HepG2 (cell line): ENCODE measurements at regions not wholly inside any gene's neighbourhood (a gene's known extent, or its start where the extent isn't known, plus 50 kb on each side); places are given as distances from the start of the nearest gene placed in this dataset.

ENCODE experiments used
- ATAC-seq: fragments of 200-7000 bp; cut with Tn5 transposase; 3 replicates; pipeline ENCODE4 v1.9.1; 2020; ENCODE audit warnings: mild to moderate bottlenecking, moderate library complexity
- BruUV-seq: library from RNA; stranded (reverse); fragments of 400-500 nt; replicated peaks from 2 replicates; lab custom pipeline; 2021; lab: Mats Ljungman, UMichigan
- CTCF ChIA-PET: fragments of 300-600 bp; formaldehyde crosslinking; extraction: SDS; loops from one replicate; lab custom pipeline; 2021; ENCODE audit warnings: low total read pairs, inconsistent platforms, low intra/inter-chr PET ratio; lab: Yijun Ruan, JAX
- POLR2A ChIA-PET: fragments of 350-600 bp; sonication (Branson Sonifier 250); formaldehyde crosslinking; loops from one replicate; lab custom pipeline; 2020; ENCODE audit warnings: antibody characterized with exemption, inconsistent platforms; lab: Yijun Ruan, JAX
- DNase-seq: peaks from one replicate; pipeline ENCODE4 v3.0.0-alpha.2; 2015; ENCODE audit warnings: low spot score
- FAIRE-seq: peaks from 3 replicates; lab custom pipeline; 2011; peaks lifted over from hg19 to GRCh38; lab: Jason Lieb, UNC
- H2AFZ ChIP-seq: one replicate; pipeline ENCODE4 v1.6.1; 2011; ENCODE audit warnings: low read length, inconsistent platforms
- H3K27ac ChIP-seq: fragments of 300-600 bp; 3 replicates; pipeline ENCODE4 v1.8.0; 2011; ENCODE audit warnings: mixed run types, mild to moderate bottlenecking, mixed read lengths, low read length, inconsistent platforms; ENCODE audit not compliant: insufficient read depth; ENCODE audit errors: extremely low read length
- H3K27me3 ChIP-seq, 2 experiments: fragments of 200-600 bp in 1 of 2; 2 replicates in 1 of 2; 3 replicates in 1 of 2; pipeline versions ENCODE4 v1.6.0 to v1.8.0; 2011; ENCODE audit warnings: low read length in 2 of 2, mild to moderate bottlenecking in 2 of 2, moderate library complexity in 2 of 2, inconsistent platforms in 1 of 2; ENCODE audit not compliant: insufficient read depth in 2 of 2, control insufficient read depth in 1 of 2
- H3K36me3 ChIP-seq, 2 experiments: fragments of 200-600 bp in 1 of 2; replicated peaks in 1 of 2; 2 replicates in 1 of 2; 3 replicates in 1 of 2; pipeline versions ENCODE4 v1.5.1 to v1.8.0; 2011; ENCODE audit warnings: low read length in 2 of 2, inconsistent platforms in 1 of 2; ENCODE audit not compliant: insufficient read depth in 2 of 2, control insufficient read depth in 1 of 2
- H3K4me1 ChIP-seq: 2 replicates; pipeline ENCODE4 v1.5.1; 2012; ENCODE audit warnings: low read length, inconsistent platforms; ENCODE audit not compliant: insufficient read depth
- H3K4me2 ChIP-seq: 2 replicates; pipeline ENCODE4 v1.6.0; 2011; ENCODE audit warnings: low read depth, low read length, inconsistent platforms
- H3K4me3 ChIP-seq, 3 experiments: fragments of 200-600 bp in 1 of 3; sonication (generic), shearing (Covaris generic) in 1 of 3; replicated peaks in 1 of 3; 2 replicates each; pipeline ENCODE4 v1.5.1; 2011 to 2016; ENCODE audit warnings: low read length in 3 of 3, inconsistent platforms in 2 of 3, low read depth in 2 of 3, mild to moderate bottlenecking in 2 of 3, control low read depth in 1 of 3, mixed read lengths in 1 of 3; ENCODE audit not compliant: insufficient read depth in 1 of 3
- H3K79me2 ChIP-seq: one replicate; pipeline ENCODE4 v1.6.1; 2011; ENCODE audit warnings: low read length, inconsistent platforms; ENCODE audit not compliant: insufficient read depth
- H3K9ac ChIP-seq: 2 replicates; pipeline ENCODE4 v1.6.0; 2011; ENCODE audit warnings: mild to moderate bottlenecking, low read depth, low read length, inconsistent platforms; ENCODE audit not compliant: insufficient read depth
- H3K9me3 ChIP-seq: 2 replicates; pipeline ENCODE4 v1.5.1; 2012; ENCODE audit warnings: mild to moderate bottlenecking, low read length
- H4K20me1 ChIP-seq: 2 replicates; pipeline ENCODE4 v1.6.0; 2011; ENCODE audit warnings: inconsistent platforms, mild to moderate bottlenecking, low read length, moderate library complexity; ENCODE audit not compliant: insufficient read depth
- EHMT2 ChIP-seq: fragments of 200-600 bp; sonication (generic); IDR thresholded peaks from 2 replicates; pipeline ENCODE4 v1.7.0; 2017; ENCODE audit warnings: antibody characterized with exemption, low read depth, low read length, borderline replicate concordance
- HNRNPK ChIP-seq: fragments of 200-400 bp; formaldehyde crosslinking; IDR thresholded peaks from 2 replicates; pipeline ENCODE4 v1.6.1; 2018; ENCODE audit warnings: low read length, low read depth, moderate library complexity, mild to moderate bottlenecking; ENCODE audit not compliant: poor library complexity, severe bottlenecking
- KDM3A ChIP-seq: IDR thresholded peaks from 2 replicates; pipeline ENCODE4 v1.6.1; 2018; ENCODE audit warnings: low read depth, missing compliant biosample characterization
- RFX3 ChIP-seq: IDR thresholded peaks from 2 replicates; pipeline ENCODE4 v1.6.1; 2016; ENCODE audit warnings: missing biosample characterization, missing genetic modification reagents
- SRSF9 ChIP-seq: fragments of 200-400 bp; formaldehyde crosslinking; IDR thresholded peaks from 2 replicates; pipeline ENCODE4 v1.6.1; 2018; ENCODE audit warnings: borderline replicate concordance, mild to moderate bottlenecking, low read depth, low read length; ENCODE audit not compliant: insufficient read depth, poor library complexity, severe bottlenecking
- ZNF7 ChIP-seq: IDR thresholded peaks from 2 replicates; pipeline ENCODE4 v1.6.1; 2016; ENCODE audit warnings: missing biosample characterization, missing genetic modification reagents
- ZNF782 ChIP-seq: sonication (generic); formaldehyde crosslinking; IDR thresholded peaks from 2 replicates; pipeline ENCODE4 v1.4.0; 2020; ENCODE audit warnings: missing genetic modification reagents, mild to moderate bottlenecking, borderline replicate concordance
- ZNF800 ChIP-seq: sonication (generic); formaldehyde crosslinking; IDR thresholded peaks from 2 replicates; pipeline ENCODE4 v1.4.0; 2020; ENCODE audit warnings: missing genetic modification reagents
- WGBS: methylation state at CpG from one replicate; pipeline ENCODE4 v1.1.6; 2017; ENCODE audit warnings: low lambda C conversion rate; 5-methylcytosine and 5-hydroxymethylcytosine counted together
- in situ Hi-C: cut with HindIII; loops from 2 replicates; pipeline ENCODE4 v1.10.0; 2017; ENCODE audit warnings: low pct_unique_long_range_greater_than_20kb; ENCODE audit not compliant: extremely low pct_ligation_motif_present
- intact Hi-C: fragments of 100-400 bp; cut with micrococcal nuclease; formaldehyde crosslinking; loops from one replicate; pipeline ENCODE4 v1.10.0; 2022; ENCODE audit not compliant: unreplicated experiment

GRCh38 chr9:82052081-82052480 lies 63.5 kb downstream of the SPATA31D1 start:
- in situ Hi-C loops, result no loop called here
- H3K79me2 ChIP-seq, result no peaks in the 10 kb centered on the region
- H3K4me2 ChIP-seq, result no peak overlapping the region
- H3K9me3 ChIP-seq, result no peaks in the 10 kb centered on the region
- H2AFZ ChIP-seq, result no peak overlapping the region
- no TSS peak for BruUV-seq
- FAIRE-seq (no peak), ATAC-seq (no peak)
- no peaks in the 10 kb centered on the region for H3K36me3 ChIP-seq
- intact Hi-C loops, result no loop called here
- no peaks in the 10 kb centered on the region for H3K27me3 ChIP-seq
- no peaks in the 10 kb centered on the region for H4K20me1 ChIP-seq
- no peaks in the 10 kb centered on the region for H3K4me1 ChIP-seq
- no peak overlapping the region for H3K9ac ChIP-seq
- no peak for TF ChIP-seq SRSF9
- TF ChIP-seq KDM3A (CRISPR knock-in tag), result no peak
- TF ChIP-seq RFX3 (CRISPR knock-in tag), result no peak
- no peak for TF ChIP-seq HNRNPK
- TF ChIP-seq ZNF782 (CRISPR knock-in tag), result no peak
- TF ChIP-seq, all 625 proteins: peak for 0
- no peak overlapping the region for H3K27ac ChIP-seq
- ChIA-PET CTCF (no interaction called here), POLR2A (no interaction called here)
- no peak for DNase-seq
- H3K4me3 ChIP-seq, result no peak overlapping the region

- POLR2A ChIA-PET, result no interaction called here
- BruUV-seq, result no TSS peak
- in situ Hi-C loops, result no loop called here
- TF ChIP-seq ZNF7 (CRISPR knock-in tag) (no peak), EHMT2 (no peak), ZNF800 (CRISPR knock-in tag) (no peak)
- TF ChIP-seq, all 625 proteins: peak for 0
- FAIRE-seq, result no peak
- no peak for ATAC-seq
- Histone ChIP-seq H2AFZ (no peak overlapping the region), H3K9ac (no peak overlapping the region), H3K79me2 (no peaks in the 10 kb centered on the region), H3K4me2 (no peak overlapping the region), H3K4me1 (no peaks in the 10 kb centered on the region), H4K20me1 (no peaks in the 10 kb centered on the region), H3K9me3 (no peaks in the 10 kb centered on the region), H3K4me3 (no peak overlapping the region), H3K27me3 (no peaks in the 10 kb centered on the region), H3K27ac (no peak overlapping the region), H3K36me3 (no peaks in the 10 kb centered on the region)
- CTCF ChIA-PET, result no interaction called here
- DNase-seq, result no peak
- intact Hi-C loops, result no loop called here
- WGBS, result 59% methylated on average over 9 of the region's 26 CpGs
Observed at GRCh38 chr9:82054264-82055015, 65.9 kb downstream of the SPATA31D1 start.
